Ramos (cell line): ENCODE measurements at regions not wholly inside any gene's neighbourhood (a gene's known extent, or its start where the extent isn't known, plus 50 kb on each side); places are given as distances from the start of the nearest gene placed in this dataset.

Experiments used
- in situ Hi-C: fragments of 300-500 bp; cut with MboI; formaldehyde crosslinking; loops from one replicate; pipeline ENCODE4 v1.14.3; 2022; ENCODE audit warnings: low sequenced_read_pairs; ENCODE audit not compliant: unreplicated experiment

GRCh38 chr2:240277073-240277806 lies 136.8 kb upstream of the OTOS start:
- in situ Hi-C loops = no loop called here

GRCh38 chr2:240277807-240278522 lies 137.5 kb upstream of the OTOS start:
- in situ Hi-C loops = no loop called here

- in situ Hi-C loops = no loop called here
Observed at GRCh38 chr2:240278661-240279060, 138.2 kb upstream of the OTOS start.

- in situ Hi-C loops = no loop called here
Observed at GRCh38 chr2:240280621-240281020, 140.2 kb upstream of the OTOS start.

- in situ Hi-C loops = no loop called here
Observed at GRCh38 chr2:240284503-240285259, 144.2 kb upstream of the OTOS start.

- in situ Hi-C loops = no loop called here
Observed at GRCh38 chr2:240285725-240286124, 145.3 kb upstream of the OTOS start.

GRCh38 chr2:240286596-240286995 lies 146.1 kb upstream of the OTOS start:
- in situ Hi-C loops = no loop called here

GRCh38 chr2:240287011-240287410 lies 146.6 kb upstream of the OTOS start:
- in situ Hi-C loops = no loop called here

- in situ Hi-C loops = no loop called here
Observed at GRCh38 chr2:240287496-240288086, 147.1 kb upstream of the OTOS start.

GRCh38 chr2:240288087-240288521 lies 147.4 kb upstream of the GPC1 start:
- in situ Hi-C loops = no loop called here

- in situ Hi-C loops = no loop called here
Observed at GRCh38 chr2:240289701-240290431, 145.6 kb upstream of the GPC1 start.

GRCh38 chr2:240290432-240291336 lies 144.8 kb upstream of the GPC1 start:
- in situ Hi-C loops = no loop called here

GRCh38 chr2:240291337-240292034 lies 144.0 kb upstream of the GPC1 start:
- in situ Hi-C loops = no loop called here

GRCh38 chr2:240292035-240292574 lies 143.4 kb upstream of the GPC1 start:
- in situ Hi-C loops = no loop called here

- in situ Hi-C loops = no loop called here
Observed at GRCh38 chr2:240292619-240293525, 142.6 kb upstream of the GPC1 start.

- in situ Hi-C loops = no loop called here
Observed at GRCh38 chr2:240293557-240294461, 141.7 kb upstream of the GPC1 start.
